Stimulated activated naive B cell treated with anti-CD40 and anti-IgM and Interleukin-4, amounts not matched to agents 10 μg/mL and 1 μg/mL and 100 μg/mL, for 72 hours (primary cell): ENCODE measurements at regions not wholly inside any gene's neighbourhood (a gene's known extent, or its start where the extent isn't known, plus 50 kb on each side); places are given as distances from the start of the nearest gene placed in this dataset.

Experiments used
- ATAC-seq, 2 donors: fragments of 150-1000 bp; cut with Tn5 transposase; replicated peaks; 2 replicates each; pipeline ENCODE4 v1.10.0; 2021; ENCODE audit warnings: moderate library complexity in 1 of 2
- DNase-seq: peaks from one replicate; pipeline ENCODE4 v3.0.0; 2021
- H3K27ac Mint-ChIP-seq: one replicate; pipeline ENCODE4 v1.8.0; 2022; ENCODE audit warnings: mild to moderate bottlenecking, mixed read lengths
- H3K27me3 Mint-ChIP-seq, 2 donors: one replicate each; pipeline ENCODE4 v1.8.0; 2022; ENCODE audit warnings: mixed read lengths in 2 of 2
- H3K36me3 Mint-ChIP-seq, 2 donors: one replicate each; pipeline ENCODE4 v1.8.0; 2022; ENCODE audit warnings: mixed read lengths in 2 of 2, mild to moderate bottlenecking in 1 of 2
- H3K4me1 Mint-ChIP-seq, 2 donors: one replicate each; pipeline ENCODE4 v1.8.0; 2022; ENCODE audit warnings: mixed read lengths in 2 of 2, mild to moderate bottlenecking in 1 of 2
- H3K4me3 Mint-ChIP-seq, 2 donors: one replicate each; pipeline ENCODE4 v1.8.0; 2022; ENCODE audit warnings: mild to moderate bottlenecking in 2 of 2, mixed read lengths in 2 of 2, moderate library complexity in 1 of 2
- H3K9me3 Mint-ChIP-seq, 2 donors: one replicate each; pipeline ENCODE4 v1.8.0; 2022; ENCODE audit warnings: mixed read lengths in 2 of 2, mild to moderate bottlenecking in 1 of 2

DNA sequence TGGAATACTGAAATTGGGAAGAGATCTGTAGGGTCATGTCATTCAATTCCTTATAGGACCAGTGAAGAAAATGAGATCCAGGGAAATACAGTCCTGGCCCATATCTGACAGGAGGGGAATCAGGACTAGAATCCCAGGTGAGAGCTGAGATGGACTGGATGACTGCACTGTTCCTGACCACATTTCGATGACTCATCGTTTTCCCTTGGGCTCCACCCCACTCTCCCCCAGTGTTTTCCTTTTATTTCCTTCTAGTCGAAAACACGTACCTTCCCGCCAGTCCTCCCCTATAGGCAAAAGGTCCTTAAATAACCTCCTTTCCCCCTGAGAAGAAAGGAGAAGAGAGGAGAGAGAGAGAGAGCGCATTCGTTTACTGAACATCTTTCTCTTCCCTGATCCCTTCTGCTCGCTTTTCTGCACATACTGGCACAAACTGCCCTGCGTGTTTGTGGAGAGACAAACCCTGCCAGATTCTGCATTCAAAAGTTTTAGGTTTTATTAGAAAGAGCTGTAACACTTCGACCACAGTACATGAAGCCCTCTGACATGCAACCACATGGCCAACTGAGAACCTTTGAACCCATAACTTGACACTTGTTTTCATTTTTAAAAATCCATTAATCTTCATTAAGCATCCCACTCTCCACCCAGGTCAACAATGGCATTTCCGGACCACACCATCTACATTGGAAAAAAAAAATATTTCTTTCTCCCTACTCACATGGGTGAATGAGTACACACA lies 565.7 kb downstream of the METTL15 start:
- ATAC-seq, result no peak
- DNase-seq, result no peak
- H3K27me3 Mint-ChIP-seq, result no peaks in the 10 kb centered on the region

DNA sequence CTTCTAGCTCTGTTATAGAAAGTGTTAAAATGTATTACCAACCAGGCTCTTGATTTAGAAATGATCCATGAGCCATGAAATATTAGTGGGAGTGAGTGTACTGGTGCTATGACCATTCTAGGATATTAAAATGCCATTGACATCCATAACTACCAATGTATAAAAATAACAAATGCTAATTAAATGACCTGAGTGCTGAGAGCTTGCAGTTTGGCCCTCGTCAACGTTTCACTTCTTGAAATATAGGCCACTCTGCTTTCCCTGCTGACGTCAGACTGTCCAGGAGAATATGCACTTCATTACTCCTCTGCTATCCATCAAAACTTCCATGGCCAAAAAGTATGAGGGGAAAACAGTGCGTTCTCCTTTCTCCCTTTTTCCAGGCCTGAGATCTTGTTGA lies 563.1 kb downstream of the METTL15 start:
- Mint-ChIP-seq H3K27ac (no peak overlapping the region), H3K4me3 (no peak overlapping the region), H3K4me1 (no peaks in the 10 kb centered on the region), H3K27me3 (no peaks in the 10 kb centered on the region), H3K36me3 (no peaks in the 10 kb centered on the region), H3K9me3 (no peaks in the 10 kb centered on the region)
- DNase-seq (no peak), ATAC-seq (no peak)

More for the DNA sequence above, 565.7 kb downstream of the METTL15 start:
- no peaks in the 10 kb centered on the region for H3K9me3 Mint-ChIP-seq
- no peaks in the 10 kb centered on the region for H3K4me1 Mint-ChIP-seq
- no peak overlapping the region for H3K4me3 Mint-ChIP-seq
- H3K36me3 Mint-ChIP-seq, result no peaks in the 10 kb centered on the region
- no peak overlapping the region for H3K27ac Mint-ChIP-seq

DNA sequence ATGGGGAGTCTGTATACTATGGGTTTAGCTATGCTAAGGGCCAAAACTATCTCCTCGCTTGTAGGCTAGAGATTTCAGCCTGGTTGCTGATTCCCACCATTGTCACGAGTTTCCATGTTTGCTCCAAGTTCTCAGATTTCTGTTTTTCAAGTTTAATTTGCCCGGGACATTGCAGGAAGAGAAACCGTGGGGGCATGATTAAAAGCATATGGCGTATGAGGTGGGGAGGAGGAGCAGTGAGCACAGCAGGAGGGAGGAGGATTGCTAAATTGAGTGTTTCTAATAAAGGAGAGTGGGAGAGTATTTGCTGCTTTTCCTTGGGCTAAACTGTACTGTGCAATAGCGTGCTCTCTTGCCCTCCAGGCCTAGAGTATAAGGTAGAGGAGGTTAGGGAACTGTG lies 558.4 kb downstream of the METTL15 start:
- ATAC-seq, result no peak
- no peaks in the 10 kb centered on the region for H3K9me3 Mint-ChIP-seq
- no peaks in the 10 kb centered on the region for H3K27me3 Mint-ChIP-seq
- no peak overlapping the region for H3K27ac Mint-ChIP-seq
- H3K4me3 Mint-ChIP-seq, result no peak overlapping the region
- no peaks in the 10 kb centered on the region for H3K36me3 Mint-ChIP-seq
- H3K4me1 Mint-ChIP-seq, result no peaks in the 10 kb centered on the region
- DNase-seq, result no peak

DNA sequence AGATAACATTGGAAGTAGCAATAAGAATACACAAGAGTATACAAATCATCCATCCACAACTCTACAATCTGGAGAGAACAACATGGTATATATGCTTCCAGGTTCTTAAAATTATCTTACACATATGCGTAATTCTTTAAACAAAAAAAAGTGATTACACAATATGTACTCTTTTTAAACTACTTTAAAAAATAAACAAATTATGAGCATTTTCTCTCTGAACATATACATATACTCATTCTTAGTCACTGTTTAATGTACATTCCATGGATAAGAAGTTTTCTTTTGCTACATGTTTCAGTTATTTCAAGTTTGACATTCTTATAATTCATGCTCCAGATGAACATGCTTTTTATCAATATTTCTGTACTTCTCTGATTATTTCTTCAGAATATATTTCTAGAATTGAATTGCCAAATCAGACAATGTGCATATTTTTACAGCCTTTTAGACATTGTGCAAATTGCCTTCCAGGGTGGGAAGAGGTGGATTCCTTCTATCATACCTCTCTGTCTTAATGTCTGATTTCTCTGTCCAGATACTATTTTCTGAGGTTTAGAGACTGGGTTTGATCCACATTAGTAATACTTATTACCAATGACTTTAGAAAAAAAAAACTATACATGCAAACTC lies 551.6 kb downstream of the METTL15 start:
- no peak overlapping the region for H3K4me3 Mint-ChIP-seq
- H3K27me3 Mint-ChIP-seq, result no peaks in the 10 kb centered on the region
- H3K4me1 Mint-ChIP-seq, result no peaks in the 10 kb centered on the region
- ATAC-seq, result no peak
- no peak for DNase-seq
- no peaks in the 10 kb centered on the region for H3K9me3 Mint-ChIP-seq
- H3K36me3 Mint-ChIP-seq, result no peaks in the 10 kb centered on the region
- no peak overlapping the region for H3K27ac Mint-ChIP-seq

DNA sequence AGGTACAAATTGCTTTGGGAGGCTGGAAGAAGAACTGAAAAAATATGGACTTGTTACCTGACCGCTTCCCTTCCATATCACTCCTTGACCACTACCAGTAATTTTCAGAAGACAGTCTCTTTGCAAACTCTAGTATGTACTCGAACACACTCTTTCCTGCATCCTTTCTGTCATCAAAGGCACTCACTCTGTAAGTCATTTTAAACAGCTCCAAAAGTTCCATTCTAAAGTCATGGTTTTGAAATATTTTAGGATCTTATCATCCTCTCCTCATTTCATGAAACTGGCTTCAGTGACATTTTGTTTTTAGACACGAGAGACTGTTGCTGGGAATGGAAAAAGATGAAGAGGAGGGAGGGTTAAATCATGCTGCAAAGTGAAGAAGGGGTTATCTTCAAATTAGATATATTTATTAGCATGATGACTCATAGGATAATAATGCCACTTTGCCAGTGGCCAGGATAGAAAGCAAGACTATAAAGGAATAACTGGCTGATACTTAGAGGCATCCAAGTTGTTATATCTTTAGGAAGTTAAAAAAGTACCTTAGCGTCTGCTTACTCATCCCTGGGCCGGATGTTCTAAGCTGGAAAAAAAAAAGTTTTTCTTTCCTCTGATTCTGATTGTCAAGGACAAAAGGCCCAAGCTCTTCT lies 549.3 kb downstream of the METTL15 start:
- no peak for DNase-seq
- H3K36me3 Mint-ChIP-seq, result no peaks in the 10 kb centered on the region
- no peak for ATAC-seq

DNA sequence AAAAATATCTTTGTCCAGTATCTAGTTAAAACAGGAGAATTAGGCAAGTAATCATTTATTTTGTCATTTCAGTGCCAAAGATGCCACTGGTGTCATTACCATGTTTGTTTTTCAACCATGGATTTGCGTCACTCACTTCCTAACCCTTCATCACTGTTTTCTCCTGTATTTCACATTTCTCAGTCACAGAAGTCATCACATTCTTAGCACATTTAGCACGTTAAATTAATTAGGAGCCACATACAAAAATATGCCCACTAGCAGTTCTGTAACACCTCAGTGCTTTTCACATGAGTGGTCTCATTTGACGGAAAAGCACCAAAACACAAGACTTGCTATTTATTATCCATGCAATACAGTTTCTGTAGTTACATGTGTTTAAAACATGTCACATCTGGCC lies 546.0 kb downstream of the METTL15 start:
- Mint-ChIP-seq H3K36me3 (no peaks in the 10 kb centered on the region), H3K4me1 (no peaks in the 10 kb centered on the region), H3K9me3 (peaks cover 0 to 3% of the 10 kb centered on the region in 2 donors), H3K4me3 (no peak overlapping the region), H3K27me3 (no peaks in the 10 kb centered on the region), H3K27ac (no peak overlapping the region)
- DNase-seq (no peak), ATAC-seq (no peak)

More for the DNA sequence above, 549.3 kb downstream of the METTL15 start:
- Mint-ChIP-seq H3K4me3 (no peak overlapping the region), H3K27ac (no peak overlapping the region), H3K4me1 (no peaks in the 10 kb centered on the region), H3K27me3 (no peaks in the 10 kb centered on the region), H3K9me3 (no peaks in the 10 kb centered on the region)

DNA sequence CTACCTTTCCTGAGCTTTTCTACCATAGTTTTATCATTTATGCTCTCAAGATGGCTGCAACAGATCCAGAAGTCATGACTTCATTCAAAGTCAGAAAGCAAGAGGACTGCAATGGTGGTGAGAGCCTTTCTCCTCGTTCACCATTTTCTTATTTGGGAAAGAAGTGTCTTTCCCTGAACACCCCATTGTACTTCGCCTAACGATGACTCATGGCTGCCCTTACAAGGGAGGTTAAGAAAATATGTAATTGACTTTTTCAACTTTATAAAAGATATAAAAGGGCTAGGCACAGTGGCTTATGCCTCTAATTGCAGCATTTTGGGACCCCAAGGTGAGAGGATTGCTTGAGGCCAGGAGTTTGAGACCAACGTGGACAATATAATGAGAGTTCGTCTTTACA lies 541.7 kb downstream of the METTL15 start:
- ATAC-seq, result no peak
- H3K36me3 Mint-ChIP-seq, result no peaks in the 10 kb centered on the region
- H3K4me3 Mint-ChIP-seq, result no peak overlapping the region
- no peaks in the 10 kb centered on the region for H3K4me1 Mint-ChIP-seq
- H3K27ac Mint-ChIP-seq, result no peak overlapping the region
- H3K27me3 Mint-ChIP-seq, result no peaks in the 10 kb centered on the region
- DNase-seq, result no peak
- H3K9me3 Mint-ChIP-seq, result peaks cover 0 to 12% of the 10 kb centered on the region in 2 donors

DNA sequence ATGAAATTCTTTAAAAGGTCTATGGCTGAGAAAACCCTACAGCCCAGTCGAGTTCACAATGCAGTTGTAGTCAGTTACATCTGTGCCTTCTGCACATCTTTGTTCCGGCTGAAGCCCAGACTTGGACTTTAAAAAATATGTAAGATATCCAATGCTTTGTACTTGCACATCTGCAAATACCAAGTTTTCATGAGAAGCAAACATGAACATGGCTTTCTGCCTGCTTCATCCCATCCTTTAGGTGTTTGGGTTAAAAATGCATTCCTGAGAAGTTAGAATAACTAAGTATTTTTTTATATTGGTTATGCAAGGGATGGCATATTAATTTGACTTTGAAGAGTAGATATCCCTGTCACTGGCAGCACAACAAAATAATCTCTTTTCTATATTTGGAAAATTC lies 528.4 kb downstream of the METTL15 start:
- no peaks in the 10 kb centered on the region for H3K9me3 Mint-ChIP-seq
- H3K4me3 Mint-ChIP-seq, result no peak overlapping the region
- DNase-seq, result no peak

DNA sequence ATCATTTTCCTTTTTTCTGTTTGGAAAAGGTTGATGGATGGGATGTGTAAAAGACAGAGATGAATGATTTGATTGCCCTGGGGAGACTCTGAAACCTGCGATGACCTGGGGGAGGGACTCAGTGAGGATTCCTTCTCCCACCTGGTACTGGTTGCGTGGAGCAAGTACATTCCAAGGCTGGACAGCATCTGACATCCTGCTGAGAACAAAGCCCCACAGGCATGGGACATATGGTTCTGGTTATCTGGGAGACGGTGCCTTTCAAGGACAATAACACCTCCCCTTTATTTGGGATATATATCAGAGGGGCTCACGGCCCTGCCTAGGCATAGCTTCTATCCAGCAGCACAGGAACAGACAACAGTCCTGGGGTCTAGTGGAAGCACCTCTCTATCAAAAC lies 527.8 kb downstream of the METTL15 start:
- ATAC-seq (no peak), DNase-seq (no peak)
- no peak overlapping the region for H3K4me3 Mint-ChIP-seq
- H3K4me1 Mint-ChIP-seq, result no peaks in the 10 kb centered on the region
- H3K27me3 Mint-ChIP-seq, result no peaks in the 10 kb centered on the region
- no peak overlapping the region for H3K27ac Mint-ChIP-seq
- H3K9me3 Mint-ChIP-seq, result no peaks in the 10 kb centered on the region
- no peaks in the 10 kb centered on the region for H3K36me3 Mint-ChIP-seq

More for the DNA sequence above, 528.4 kb downstream of the METTL15 start:
- Mint-ChIP-seq H3K36me3 (no peaks in the 10 kb centered on the region), H3K27me3 (no peaks in the 10 kb centered on the region), H3K27ac (no peak overlapping the region), H3K4me1 (no peaks in the 10 kb centered on the region)
- no peak for ATAC-seq

DNA sequence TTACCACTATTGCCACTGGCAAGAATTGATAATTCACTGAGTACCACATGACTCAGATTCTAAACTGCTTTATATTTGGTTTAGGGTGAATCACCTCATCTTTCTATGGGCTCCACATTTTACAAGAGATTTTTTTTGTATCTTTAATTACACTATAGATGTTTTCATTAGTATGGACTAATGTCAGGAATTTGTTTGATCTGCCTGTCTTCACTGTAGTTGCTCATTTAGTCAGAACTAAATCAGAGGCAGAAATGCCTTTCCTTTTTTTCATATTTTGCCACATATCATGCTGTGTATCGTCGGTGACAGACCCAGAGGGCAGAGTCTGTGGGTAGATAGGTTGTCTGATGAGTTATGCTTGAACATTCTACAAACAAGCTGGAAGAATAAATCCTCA lies 524.1 kb downstream of the METTL15 start:
- no peaks in the 10 kb centered on the region for H3K9me3 Mint-ChIP-seq
- ATAC-seq (no peak), DNase-seq (no peak)
- no peak overlapping the region for H3K4me3 Mint-ChIP-seq
- H3K27me3 Mint-ChIP-seq, result no peaks in the 10 kb centered on the region
- no peaks in the 10 kb centered on the region for H3K36me3 Mint-ChIP-seq
- no peaks in the 10 kb centered on the region for H3K4me1 Mint-ChIP-seq
- H3K27ac Mint-ChIP-seq, result no peak overlapping the region

DNA sequence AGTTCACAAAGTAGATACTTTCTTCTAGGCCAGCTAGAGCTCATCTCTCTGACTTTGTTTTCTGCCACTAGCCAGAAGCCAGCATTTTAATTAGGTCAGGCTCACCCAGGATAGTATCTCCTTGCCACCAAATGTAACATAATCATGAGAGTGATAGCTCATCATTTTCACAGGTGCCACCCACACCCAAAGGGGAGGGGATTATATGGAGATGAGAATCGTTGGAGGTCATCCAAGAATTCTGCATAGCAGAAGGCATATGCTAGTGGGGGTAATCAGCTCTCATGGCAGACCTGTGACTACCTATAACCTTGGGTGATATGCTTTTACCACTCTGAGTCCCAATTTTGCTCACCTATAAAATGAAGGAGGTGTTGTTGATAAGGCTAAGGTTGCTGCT lies 523.0 kb downstream of the METTL15 start:
- DNase-seq, result no peak
- H3K27ac Mint-ChIP-seq, result no peak overlapping the region
- ATAC-seq, result no peak
- H3K27me3 Mint-ChIP-seq, result no peaks in the 10 kb centered on the region
- H3K4me1 Mint-ChIP-seq, result no peaks in the 10 kb centered on the region
- H3K9me3 Mint-ChIP-seq, result no peaks in the 10 kb centered on the region
- no peaks in the 10 kb centered on the region for H3K36me3 Mint-ChIP-seq
- H3K4me3 Mint-ChIP-seq, result no peak overlapping the region

DNA sequence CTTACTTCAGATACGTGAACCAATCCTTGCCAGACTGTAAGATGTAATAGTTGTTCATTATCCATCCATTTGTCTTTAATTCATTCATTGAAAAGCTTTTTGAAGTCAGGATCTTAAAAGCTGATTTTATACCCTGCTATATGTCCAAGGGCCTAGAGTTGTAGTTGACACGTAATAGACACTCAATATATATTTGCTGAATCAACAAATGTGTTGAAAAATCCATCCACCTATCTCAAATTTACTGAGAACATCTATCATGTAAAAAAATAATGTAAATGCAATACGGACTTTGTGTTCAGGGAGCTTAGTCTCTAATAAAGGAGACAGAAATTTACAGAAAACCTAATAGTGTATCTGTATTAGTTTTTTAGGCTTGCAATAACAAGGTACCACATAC lies 521.0 kb downstream of the METTL15 start:
- no peak overlapping the region for H3K27ac Mint-ChIP-seq
- DNase-seq, result no peak
- H3K36me3 Mint-ChIP-seq, result no peaks in the 10 kb centered on the region
- H3K4me3 Mint-ChIP-seq, result no peak overlapping the region
- no peak for ATAC-seq
- no peaks in the 10 kb centered on the region for H3K9me3 Mint-ChIP-seq
- H3K4me1 Mint-ChIP-seq, result no peaks in the 10 kb centered on the region
- no peaks in the 10 kb centered on the region for H3K27me3 Mint-ChIP-seq

DNA sequence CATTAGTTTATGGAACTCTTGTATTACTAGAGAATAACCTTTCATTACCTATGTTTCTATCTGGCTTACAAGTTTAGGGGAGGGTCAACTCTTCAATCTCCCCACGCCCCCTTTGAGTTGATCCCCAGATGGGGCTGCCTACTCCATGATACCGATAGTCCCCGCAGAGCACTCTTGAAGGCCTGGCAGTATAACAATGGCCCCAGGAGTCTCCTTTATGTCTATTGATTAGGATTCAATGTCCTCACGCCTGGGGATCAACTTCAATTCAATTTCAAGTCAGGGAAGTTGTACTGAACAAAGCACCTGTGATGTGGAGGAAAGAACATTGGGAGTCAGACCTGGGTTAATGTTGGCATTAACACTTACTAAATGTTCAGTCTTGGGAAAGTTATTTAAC lies 520.2 kb downstream of the METTL15 start:
- no peak for ATAC-seq
- Mint-ChIP-seq H3K4me3 (no peak overlapping the region), H3K36me3 (no peaks in the 10 kb centered on the region), H3K27me3 (no peaks in the 10 kb centered on the region), H3K27ac (no peak overlapping the region), H3K4me1 (no peaks in the 10 kb centered on the region), H3K9me3 (peaks cover 0 to 1% of the 10 kb centered on the region in 2 donors)
- DNase-seq, result no peak

DNA sequence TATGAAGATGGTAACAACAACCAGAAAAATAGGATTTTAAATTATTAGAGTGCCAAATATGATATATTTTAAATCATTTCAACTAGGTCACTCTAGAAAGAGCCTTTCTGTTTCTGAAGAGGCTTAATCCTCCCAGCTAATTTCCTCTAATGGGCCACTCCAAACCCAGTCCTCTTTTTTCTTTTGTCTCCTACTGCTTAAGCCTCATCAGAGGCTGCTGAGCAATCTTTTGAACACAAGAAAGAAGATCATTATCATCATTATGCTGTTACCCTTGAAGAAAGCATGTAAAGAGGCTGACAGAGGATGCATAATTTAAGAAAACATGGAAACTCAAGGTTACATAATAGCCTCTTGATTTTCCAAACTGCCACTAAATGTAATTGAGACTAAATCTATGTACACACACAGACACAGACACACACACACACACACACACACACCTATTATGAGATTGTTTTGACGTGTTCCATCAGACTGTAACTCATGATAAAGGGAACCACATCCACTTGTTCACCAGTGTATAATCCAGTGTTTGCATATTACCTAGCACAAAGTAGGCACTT lies 519.6 kb downstream of the METTL15 start:
- Mint-ChIP-seq H3K4me1 (no peaks in the 10 kb centered on the region), H3K27me3 (no peaks in the 10 kb centered on the region), H3K4me3 (no peak overlapping the region), H3K36me3 (no peaks in the 10 kb centered on the region), H3K9me3 (peaks cover 0 to 1% of the 10 kb centered on the region in 2 donors), H3K27ac (no peak overlapping the region)
- DNase-seq (no peak), ATAC-seq (no peak)

DNA sequence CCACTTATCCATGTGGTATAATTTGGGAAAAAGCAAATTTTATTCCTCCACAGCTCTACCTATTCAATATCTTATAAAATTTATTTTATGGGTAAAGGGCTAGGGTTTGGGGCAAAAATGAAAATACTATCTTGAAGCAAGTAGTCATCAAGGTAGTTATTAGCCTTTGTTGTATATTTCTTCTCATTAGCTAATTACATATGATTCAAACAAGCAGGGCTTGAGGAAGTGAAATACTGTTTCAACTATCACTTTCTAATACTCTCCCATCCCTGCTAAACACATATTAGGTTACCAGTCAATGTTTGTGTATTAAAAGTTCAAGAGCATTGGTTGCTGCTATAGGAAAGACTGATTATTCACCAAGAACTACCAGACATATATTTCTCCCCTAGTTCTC lies 517.3 kb downstream of the METTL15 start:
- no peaks in the 10 kb centered on the region for H3K36me3 Mint-ChIP-seq

More for the DNA sequence above, 517.3 kb downstream of the METTL15 start:
- H3K4me1 Mint-ChIP-seq, result no peaks in the 10 kb centered on the region
- no peak overlapping the region for H3K4me3 Mint-ChIP-seq
- H3K9me3 Mint-ChIP-seq, result peaks cover 4 to 5% of the 10 kb centered on the region in 2 donors
- ATAC-seq, result no peak
- no peak overlapping the region for H3K27ac Mint-ChIP-seq
- no peak for DNase-seq
- no peaks in the 10 kb centered on the region for H3K27me3 Mint-ChIP-seq
